ENCODE measurements at regions not wholly inside any gene's neighbourhood (a gene's known extent, or its start where the extent isn't known, plus 50 kb on each side); places are given as distances from the start of the nearest gene placed in this dataset.

- no peak for DNase-seq (ENCODE audit: low read depth)
Measured at GRCh38 chr10:1873661-1874315, 136.5 kb upstream of the ADARB2 start.

DNA sequence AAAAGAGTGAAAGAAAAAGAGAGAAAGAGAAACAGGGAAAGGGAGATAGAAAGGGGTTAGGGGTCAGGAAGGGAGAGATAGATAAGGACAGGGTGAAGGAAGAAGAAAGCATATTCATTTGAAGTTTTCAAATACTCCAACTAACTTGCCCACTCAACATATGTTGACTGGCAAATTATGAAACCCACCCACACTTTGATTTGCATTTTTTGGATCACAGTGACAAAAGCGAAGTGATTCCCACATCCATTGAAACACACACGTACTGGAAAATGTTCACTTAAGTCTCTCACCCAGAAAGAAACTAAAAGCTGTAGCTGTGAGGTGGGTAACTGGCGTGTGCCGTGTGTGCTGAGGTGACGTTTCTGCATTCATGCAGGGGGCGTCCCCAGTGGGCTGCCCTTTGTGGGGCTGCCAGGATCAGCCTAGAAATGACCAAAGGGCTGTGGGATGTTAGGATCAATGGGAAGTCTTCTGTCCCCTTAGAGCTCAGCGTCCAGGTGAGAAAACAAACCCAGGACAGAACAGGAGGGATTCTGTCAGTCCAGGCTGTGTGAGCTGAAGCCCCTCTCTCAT lies 134.9 kb upstream of the ADARB2 start:
- DNase-seq (ENCODE audit: low read depth): no peak

DNA sequence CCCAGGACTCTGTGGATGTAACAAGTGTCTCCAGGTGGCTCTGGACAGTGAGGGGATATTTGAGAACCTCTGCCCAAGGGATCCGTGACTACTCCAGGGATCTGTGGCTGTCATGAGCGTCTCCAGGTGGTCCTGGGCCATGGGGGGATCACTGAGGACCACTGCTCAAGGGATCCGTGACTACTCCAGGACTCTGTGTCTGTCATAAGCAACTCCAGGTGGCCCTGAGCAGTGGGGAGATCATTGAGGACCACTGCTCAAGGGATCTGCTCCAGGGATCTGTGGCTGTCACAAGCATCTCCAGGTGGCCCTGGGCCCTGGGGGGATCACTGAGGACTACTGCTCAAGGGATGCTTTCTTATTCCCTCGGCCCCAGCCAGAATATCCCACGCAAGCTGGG lies 133.2 kb upstream of the ADARB2 start:
- no peak for DNase-seq (ENCODE audit: low read depth)

DNA sequence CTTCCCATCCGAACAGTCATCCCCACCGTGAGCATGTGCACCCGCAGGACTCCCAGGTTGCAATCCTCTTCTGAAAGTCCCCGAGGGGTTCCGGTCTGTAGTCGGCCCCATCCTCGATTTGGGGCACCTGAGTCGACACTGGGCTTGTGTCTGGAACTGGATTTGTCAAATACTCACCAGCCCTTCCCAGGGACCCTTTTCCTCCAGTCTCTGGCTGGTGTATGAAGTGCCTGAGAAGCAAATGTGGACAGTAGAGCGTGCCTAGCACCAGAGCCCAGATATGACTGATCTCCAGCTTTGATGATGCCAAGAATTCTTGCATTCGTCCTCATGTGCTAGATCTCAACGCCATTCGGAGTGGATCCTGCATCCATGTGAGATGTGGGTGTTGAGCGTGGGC lies 132.5 kb upstream of the ADARB2 start:
- no peak for DNase-seq (ENCODE audit: low read depth)

GRCh38 chr10:1860351-1860750 lies 123.0 kb upstream of the ADARB2 start:
- no peak for DNase-seq (ENCODE audit: low read depth)

GRCh38 chr10:1858547-1858946 lies 121.2 kb upstream of the ADARB2 start:
- DNase-seq (ENCODE audit: low read depth): no peak

DNA sequence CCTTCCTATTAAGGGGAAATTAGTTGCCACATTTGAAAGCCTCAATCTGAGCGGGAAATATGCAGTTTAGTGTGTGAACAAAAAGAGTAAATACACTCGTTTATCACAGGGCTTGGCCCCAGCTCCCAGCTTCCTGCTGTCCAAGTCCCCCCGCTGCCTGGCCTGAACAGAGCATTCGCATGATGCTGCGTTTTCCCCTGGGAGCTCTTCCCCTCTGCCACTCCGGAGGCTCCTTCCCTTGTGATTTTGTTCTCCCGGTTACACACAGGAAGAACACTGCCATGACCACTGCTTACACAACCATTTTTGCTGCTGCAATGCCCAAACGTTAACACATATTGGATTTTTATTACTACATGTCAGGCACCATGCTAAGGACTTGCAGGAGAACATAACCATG lies 120.7 kb upstream of the ADARB2 start:
- DNase-seq (ENCODE audit: low read depth): no peak

DNA sequence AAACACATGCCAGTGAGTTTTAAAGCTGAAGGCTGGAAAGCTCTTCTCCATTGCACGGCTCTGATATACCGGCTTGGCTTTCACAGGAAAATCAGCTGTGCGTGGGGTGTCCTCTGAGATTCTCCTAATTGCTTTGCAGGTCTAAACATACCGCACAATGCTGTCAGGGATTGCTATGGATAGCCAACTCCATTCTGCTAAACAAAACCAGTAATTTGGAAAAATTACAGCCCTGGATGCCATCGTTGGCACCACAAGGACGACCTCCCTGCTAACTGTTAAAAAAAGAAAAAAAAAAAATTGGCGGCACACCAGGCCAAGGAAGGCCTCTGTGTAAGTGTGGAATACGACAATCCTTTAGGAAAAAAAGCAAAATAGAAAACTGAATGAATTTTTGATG lies 118.6 kb upstream of the ADARB2 start:
- no peak for DNase-seq (ENCODE audit: low read depth)

- no peak for DNase-seq (ENCODE audit: low read depth)
Measured at GRCh38 chr10:1854271-1854670, 116.9 kb upstream of the ADARB2 start.

- no peak for DNase-seq (ENCODE audit: low read depth)
Measured at GRCh38 chr10:1853801-1854200, 116.5 kb upstream of the ADARB2 start.

- no peak for DNase-seq (ENCODE audit: low read depth)
Measured at GRCh38 chr10:1852841-1853240, 115.5 kb upstream of the ADARB2 start.

- DNase-seq (ENCODE audit: low read depth): no peak
Measured at GRCh38 chr10:1851762-1852161, 114.4 kb upstream of the ADARB2 start.

GRCh38 chr10:1850971-1851527 lies 113.7 kb upstream of the ADARB2 start:
- no peak for DNase-seq (ENCODE audit: low read depth)

- no peak for DNase-seq (ENCODE audit: low read depth)
Measured at GRCh38 chr10:1847361-1847760, 110.0 kb upstream of the ADARB2 start.

- DNase-seq (ENCODE audit: low read depth): no peak
Measured at GRCh38 chr10:1846032-1846431, 108.7 kb upstream of the ADARB2 start.

- no peak for DNase-seq (ENCODE audit: low read depth)
Measured at GRCh38 chr10:1841759-1842158, 104.4 kb upstream of the ADARB2 start.

- DNase-seq (ENCODE audit: low read depth): no peak
Measured at GRCh38 chr10:1829712-1830111, 92.4 kb upstream of the ADARB2 start.

- DNase-seq (ENCODE audit: low read depth): no peak
Measured at GRCh38 chr10:1824928-1825327, 87.6 kb upstream of the ADARB2 start.

- no peak for DNase-seq (ENCODE audit: low read depth)
Measured at GRCh38 chr10:1814556-1814955, 77.2 kb upstream of the ADARB2 start.

- DNase-seq (ENCODE audit: low read depth): no peak
Measured at GRCh38 chr10:1809139-1809741, 71.9 kb upstream of the ADARB2 start.

GRCh38 chr10:1807924-1808323 lies 70.6 kb upstream of the ADARB2 start:
- no peak for DNase-seq (ENCODE audit: low read depth)

GRCh38 chr10:1807196-1807595 lies 69.9 kb upstream of the ADARB2 start:
- no peak for DNase-seq (ENCODE audit: low read depth)

DNA sequence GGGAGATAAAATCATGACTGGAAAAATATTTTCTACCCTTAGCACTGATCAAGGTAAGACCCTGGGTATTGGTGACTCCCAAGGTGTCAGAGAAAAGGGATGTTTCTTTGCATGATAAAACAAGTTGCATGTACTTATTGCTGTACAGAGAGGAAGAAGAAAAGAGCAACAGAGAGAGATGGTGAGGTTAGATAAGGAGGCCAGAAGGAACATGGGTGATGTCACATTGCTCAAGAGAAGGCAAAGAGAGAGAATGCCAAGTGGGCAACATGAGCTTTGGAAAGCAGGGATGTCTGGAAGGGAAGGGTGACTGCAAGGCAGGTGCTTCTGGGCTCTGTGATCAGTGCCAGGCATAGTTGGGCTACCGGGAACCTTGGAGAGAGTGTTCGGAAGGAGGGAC lies 65.1 kb upstream of the ADARB2 start:
- no peak for DNase-seq (ENCODE audit: low read depth)

GRCh38 chr10:1788401-1788800 lies 51.1 kb upstream of the ADARB2 start:
- DNase-seq (ENCODE audit: low read depth): no peak

Data from GM04504 (cell line).